GM12872 (cell line): ENCODE measurements at regions not wholly inside any gene's neighbourhood (a gene's known extent, or its start where the extent isn't known, plus 50 kb on each side); places are given as distances from the start of the nearest gene placed in this dataset.

ENCODE experiments used
- CTCF ChIP-seq: IDR thresholded peaks from 3 replicates; pipeline ENCODE4 v1.5.1; 2011; ENCODE audit warnings: low read depth, mild to moderate bottlenecking, low read length, moderate library complexity; ENCODE audit not compliant: insufficient read depth

- no peak for TF ChIP-seq CTCF
Measured at GRCh38 chr4:126544276-126544675, 1088.5 kb upstream of the INTU start.

GRCh38 chr4:126547352-126547751, 1085.4 kb upstream of the INTU start:
- TF ChIP-seq CTCF = no peak

- TF ChIP-seq CTCF = no peak
Measured at GRCh38 chr4:126548890-126549289, 1083.9 kb upstream of the INTU start.

GRCh38 chr4:126552321-126552720, 1080.4 kb upstream of the INTU start:
- TF ChIP-seq CTCF = no peak

- no peak for TF ChIP-seq CTCF
Measured at GRCh38 chr4:126553248-126553647, 1079.5 kb upstream of the INTU start.

GRCh38 chr4:126558596-126558995, 1074.2 kb upstream of the INTU start:
- no peak for TF ChIP-seq CTCF

- TF ChIP-seq CTCF = no peak
Measured at GRCh38 chr4:126559961-126560360, 1072.8 kb upstream of the INTU start.

GRCh38 chr4:126560794-126561193, 1072.0 kb upstream of the INTU start:
- TF ChIP-seq CTCF = no peak
